Breast epithelium (tissue), 3 donors: ENCODE measurements at regions not wholly inside any gene's neighbourhood (a gene's known extent, or its start where the extent isn't known, plus 50 kb on each side); places are given as distances from the start of the nearest gene placed in this dataset.

Experiments used
- POLR2A ChIP-seq: fragments of 450-650 bp; IDR thresholded peaks from one replicate; pipeline ENCODE4 v1.6.1; 2016; ENCODE audit warnings: antibody characterized with exemption, mild to moderate bottlenecking, moderate library complexity
- TF ChIP-seq, protein P1 (sequence below), 3 donors: fragments of 450-650 bp; IDR thresholded peaks; one replicate each; pipeline ENCODE4 v1.5.1; 2016 to 2017; ENCODE audit warnings: antibody characterized with exemption in 3 of 3, mild to moderate bottlenecking in 3 of 3, moderate library complexity in 3 of 3

DNA sequence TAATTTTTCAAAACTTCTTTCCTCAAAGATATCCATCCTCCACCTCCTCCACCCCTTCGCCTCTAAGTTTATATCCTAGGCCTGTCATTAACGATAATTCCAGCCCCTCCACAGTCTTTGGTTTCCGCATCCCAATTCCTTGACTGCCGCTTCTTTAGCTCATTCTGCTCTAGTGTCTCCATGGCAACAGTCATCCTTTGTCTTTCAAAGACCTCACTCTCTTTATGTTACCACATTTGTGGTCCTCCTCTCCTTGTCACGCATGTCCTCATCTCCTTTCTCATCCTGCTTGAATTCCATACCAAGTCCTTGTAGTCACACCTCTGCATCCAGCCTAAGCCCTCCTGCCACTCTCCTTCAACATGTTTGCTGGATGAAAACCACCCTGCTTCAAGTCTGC lies 511.2 kb upstream of the KLF6 start:
- TF ChIP-seq, protein P1, sequence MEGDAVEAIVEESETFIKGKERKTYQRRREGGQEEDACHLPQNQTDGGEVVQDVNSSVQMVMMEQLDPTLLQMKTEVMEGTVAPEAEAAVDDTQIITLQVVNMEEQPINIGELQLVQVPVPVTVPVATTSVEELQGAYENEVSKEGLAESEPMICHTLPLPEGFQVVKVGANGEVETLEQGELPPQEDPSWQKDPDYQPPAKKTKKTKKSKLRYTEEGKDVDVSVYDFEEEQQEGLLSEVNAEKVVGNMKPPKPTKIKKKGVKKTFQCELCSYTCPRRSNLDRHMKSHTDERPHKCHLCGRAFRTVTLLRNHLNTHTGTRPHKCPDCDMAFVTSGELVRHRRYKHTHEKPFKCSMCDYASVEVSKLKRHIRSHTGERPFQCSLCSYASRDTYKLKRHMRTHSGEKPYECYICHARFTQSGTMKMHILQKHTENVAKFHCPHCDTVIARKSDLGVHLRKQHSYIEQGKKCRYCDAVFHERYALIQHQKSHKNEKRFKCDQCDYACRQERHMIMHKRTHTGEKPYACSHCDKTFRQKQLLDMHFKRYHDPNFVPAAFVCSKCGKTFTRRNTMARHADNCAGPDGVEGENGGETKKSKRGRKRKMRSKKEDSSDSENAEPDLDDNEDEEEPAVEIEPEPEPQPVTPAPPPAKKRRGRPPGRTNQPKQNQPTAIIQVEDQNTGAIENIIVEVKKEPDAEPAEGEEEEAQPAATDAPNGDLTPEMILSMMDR (IDR thresholded peaks at IDR 0.05), result no peak
- TF ChIP-seq POLR2A, result no peak
